HG02610 (cell line): ENCODE measurements at regions not wholly inside any gene's neighbourhood (a gene's known extent, or its start where the extent isn't known, plus 50 kb on each side); places are given as distances from the start of the nearest gene placed in this dataset.

Experiments used
- ATAC-seq: cut with Tn5 transposase; IDR thresholded peaks from one replicate; pipeline ENCODE4 v1.9.1; 2021; ENCODE audit warnings: mild to moderate bottlenecking, moderate library complexity; ENCODE audit not compliant: unreplicated experiment

DNA sequence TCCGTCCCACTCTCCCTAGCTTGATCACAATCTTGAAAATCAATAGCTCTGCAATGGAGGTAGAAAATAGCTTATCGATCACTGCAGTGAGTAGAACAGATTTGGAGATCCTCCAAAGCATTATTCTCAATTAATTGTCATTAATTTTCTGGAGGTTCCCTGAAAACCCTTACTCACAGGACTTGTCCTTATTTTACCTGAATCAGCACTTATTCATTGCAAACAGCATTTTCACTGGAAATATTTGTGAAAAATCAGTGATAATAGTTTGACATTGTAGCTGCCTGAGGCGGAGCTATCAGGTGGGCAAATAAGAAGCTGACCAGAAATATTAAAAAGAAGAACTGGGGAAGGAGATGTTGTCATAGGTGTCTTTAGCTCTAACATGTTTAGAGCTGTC lies 294.6 kb upstream of the ZSWIM2 start:
- ATAC-seq, result no peak

GRCh38 chr2:187139469-187139868 lies 290.5 kb upstream of the ZSWIM2 start:
- ATAC-seq, result no peak

- no peak for ATAC-seq
These were observed 289.3 kb upstream of the ZSWIM2 start for GRCh38 chr2:187138265-187138664.

DNA sequence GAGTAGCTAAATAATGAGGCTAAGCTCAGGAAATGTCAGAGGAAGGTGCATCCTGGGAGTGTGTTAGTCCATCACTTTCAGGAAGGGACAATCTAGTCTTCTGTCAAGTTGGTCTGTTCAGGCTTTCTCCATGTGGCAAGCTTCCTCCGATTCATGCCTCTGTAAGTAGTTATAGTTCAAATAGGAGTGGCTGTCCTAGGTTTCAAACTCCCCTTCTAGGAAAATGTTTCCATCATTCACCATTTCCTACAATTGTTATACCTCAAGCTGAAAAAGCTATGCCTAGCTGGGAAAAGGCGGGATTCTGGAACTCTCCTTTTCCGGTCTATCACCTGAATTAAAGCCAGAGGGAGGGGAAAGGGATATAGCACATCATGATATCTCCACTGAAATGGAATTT lies 287.7 kb upstream of the ZSWIM2 start:
- ATAC-seq, result no peak

DNA sequence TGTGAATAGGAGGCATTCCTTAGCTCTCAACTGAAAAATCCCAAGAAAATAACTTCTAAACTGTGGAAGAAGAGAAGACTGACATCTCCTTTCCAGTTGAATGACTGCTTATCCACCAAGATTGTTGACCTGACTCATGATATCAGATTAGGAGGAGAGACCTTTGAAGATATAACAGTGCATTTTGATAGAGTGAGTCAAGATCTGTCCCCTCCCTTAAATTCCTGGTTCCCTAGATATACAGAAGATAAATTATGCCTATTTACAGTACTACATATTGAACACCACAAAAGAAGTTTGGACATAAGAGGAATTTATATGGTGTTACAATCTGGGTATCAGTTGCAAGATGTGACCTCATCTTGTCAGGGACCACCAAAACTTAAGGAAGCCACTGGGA lies 285.3 kb upstream of the ZSWIM2 start:
- ATAC-seq, result no peak

DNA sequence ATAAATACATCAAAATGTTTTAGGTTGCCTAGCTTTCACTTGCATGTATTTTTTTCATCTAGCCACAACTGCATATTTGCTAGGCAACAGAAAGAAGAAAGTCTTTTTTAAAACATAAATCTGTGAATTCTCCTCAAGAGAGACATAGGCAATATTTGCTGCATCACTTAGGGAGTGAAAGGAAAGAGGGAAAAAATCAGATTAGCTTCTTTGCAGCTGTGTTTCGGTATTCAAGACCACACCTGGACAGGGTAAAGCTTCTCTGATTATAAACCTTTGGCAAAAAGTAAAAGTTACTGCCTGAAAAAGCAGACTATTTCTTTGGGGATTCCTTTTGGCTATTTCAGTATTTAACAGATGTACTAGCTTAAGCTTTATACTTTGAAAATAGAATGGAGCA lies 280.9 kb upstream of the ZSWIM2 start:
- no peak for ATAC-seq

DNA sequence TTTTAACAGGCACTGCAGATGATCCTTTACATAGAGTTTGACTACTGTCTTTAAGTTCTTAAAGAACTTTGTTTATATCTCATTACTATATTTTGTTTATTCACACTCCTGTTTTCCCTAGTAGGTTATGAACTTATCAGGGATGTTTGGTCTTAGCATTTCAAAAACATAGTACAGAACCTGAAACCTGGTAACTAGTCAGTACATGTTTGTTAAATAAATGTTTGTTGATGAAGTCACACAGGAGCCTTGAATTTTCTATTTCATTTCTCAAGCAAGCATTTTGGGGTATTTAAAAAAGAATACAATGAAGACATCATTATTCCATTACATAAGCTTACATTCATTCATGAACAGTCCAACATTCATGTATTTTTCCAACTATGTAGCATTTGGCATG lies 280.3 kb upstream of the ZSWIM2 start:
- ATAC-seq, result no peak

GRCh38 chr2:187126247-187127005 lies 277.5 kb upstream of the ZSWIM2 start:
- ATAC-seq, result no peak

DNA sequence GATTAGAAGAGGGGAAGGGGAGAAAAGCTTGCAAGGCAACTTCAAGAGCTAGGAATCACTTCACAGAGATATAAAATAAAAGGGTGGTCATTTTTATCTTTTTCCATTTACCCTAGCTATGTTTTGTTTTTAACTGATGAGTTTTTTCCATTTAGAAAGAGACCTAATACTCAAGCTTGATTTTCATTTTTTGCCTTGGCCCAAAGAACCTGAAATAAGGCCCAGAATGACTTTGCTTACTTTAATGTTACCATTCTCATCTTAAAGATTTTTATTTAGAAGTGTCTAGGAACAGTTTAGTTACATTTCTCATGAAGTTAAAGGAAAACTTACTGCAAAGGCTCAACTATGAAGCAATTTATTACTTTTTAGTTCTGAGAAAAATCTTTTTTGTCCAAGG lies 276.3 kb upstream of the ZSWIM2 start:
- no peak for ATAC-seq

GRCh38 chr2:187124529-187124928 lies 275.6 kb upstream of the ZSWIM2 start:
- no peak for ATAC-seq

- ATAC-seq, result no peak
These were observed 269.5 kb upstream of the ZSWIM2 start for GRCh38 chr2:187118331-187119099.

GRCh38 chr2:187117483-187117882 lies 268.5 kb upstream of the ZSWIM2 start:
- no peak for ATAC-seq

GRCh38 chr2:187115627-187116026 lies 266.7 kb upstream of the ZSWIM2 start:
- no peak for ATAC-seq

DNA sequence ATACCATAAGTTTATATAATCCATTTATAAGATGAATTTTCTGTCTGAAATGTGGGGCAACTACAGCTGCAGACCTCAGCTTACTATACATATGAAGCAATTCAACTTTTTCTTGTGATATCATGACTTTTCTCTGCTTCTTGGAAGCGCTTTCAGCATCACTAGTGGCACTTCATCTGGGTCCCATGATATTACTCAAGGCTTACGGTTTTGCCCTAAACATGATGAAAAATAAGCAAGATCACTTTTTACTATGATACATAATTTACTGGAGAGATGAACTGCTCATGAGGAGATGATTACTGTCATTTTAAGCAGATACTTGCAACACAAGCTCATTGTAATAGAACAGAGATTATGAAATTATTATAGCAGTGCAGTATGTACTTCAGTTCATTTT lies 258.0 kb upstream of the ZSWIM2 start:
- no peak for ATAC-seq

GRCh38 chr2:187105218-187105617 lies 256.2 kb upstream of the ZSWIM2 start:
- ATAC-seq, result no peak

- ATAC-seq, result no peak
These were observed 253.4 kb upstream of the ZSWIM2 start for GRCh38 chr2:187102381-187102780.

- ATAC-seq, result no peak
These were observed 249.2 kb upstream of the ZSWIM2 start for GRCh38 chr2:187098154-187098553.

- no peak for ATAC-seq
These were observed 244.9 kb upstream of the ZSWIM2 start for GRCh38 chr2:187093771-187094412.

GRCh38 chr2:187091664-187092063 lies 242.7 kb upstream of the ZSWIM2 start:
- ATAC-seq, result no peak

DNA sequence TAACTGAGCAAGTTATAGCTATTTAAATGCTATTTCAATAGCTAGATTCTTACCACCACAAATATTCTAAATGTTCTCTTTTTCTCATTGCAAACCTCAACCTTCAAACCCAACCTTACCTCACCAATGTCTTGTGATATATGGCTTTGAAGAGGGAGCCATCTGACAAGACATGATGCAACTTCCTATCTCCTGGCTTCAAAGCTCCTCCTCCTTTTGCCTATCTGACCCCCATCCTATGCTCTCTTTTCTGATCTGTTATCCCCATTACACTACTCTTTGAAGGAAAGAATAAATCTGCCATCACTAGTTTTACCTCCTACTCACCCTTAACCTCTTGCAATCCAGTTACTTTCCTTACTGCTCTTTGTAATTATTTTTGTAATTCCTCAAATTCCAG lies 235.6 kb upstream of the ZSWIM2 start:
- ATAC-seq, result no peak

DNA sequence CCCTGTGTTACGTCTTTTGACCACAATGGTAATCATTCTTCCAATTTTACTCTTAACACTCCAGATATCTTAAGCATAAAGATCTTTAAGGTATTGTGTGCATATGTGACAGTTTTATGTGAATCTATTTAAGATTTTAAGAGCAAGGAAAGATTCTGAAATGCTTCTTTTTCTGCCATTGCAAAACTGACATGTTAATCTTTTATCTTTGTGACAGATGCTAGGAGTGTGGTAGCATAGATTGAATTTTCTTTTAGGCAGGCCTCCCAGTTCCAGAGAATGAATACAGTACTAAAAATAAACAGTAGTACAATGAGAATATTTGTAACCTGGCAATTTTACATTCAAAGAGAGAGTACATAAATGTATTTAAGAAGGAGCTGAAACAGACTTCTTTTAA lies 232.5 kb upstream of the ZSWIM2 start:
- no peak for ATAC-seq

- no peak for ATAC-seq
These were observed 230.9 kb upstream of the ZSWIM2 start for GRCh38 chr2:187079901-187080300.
